ENCODE measurements at regions not wholly inside any gene's neighbourhood (a gene's known extent, or its start where the extent isn't known, plus 50 kb on each side); places are given as distances from the start of the nearest gene placed in this dataset.

DNA sequence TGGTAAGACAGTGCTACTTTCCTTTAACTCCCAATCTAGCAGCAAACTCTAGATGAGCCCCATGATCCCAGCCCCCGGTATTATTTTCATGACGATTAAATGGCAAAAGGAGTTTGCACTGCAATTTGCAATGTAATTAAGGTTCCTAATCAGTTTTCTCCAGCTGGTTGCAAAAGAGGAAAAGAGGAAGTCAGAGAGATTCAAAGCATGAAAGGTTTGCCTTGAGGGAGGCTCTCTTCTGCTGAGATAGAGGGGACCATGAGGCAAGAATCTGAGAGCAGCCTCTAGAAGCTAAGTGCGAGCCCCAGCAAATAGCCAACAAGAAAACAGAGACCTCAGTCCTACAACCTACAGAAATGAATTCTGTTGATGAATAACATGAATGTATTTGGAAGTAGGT is 527.1 kb downstream of the UQCRFS1 start:
- TF ChIP-seq CTCF (IDR thresholded peaks at IDR 0.05) = no peak
- TF ChIP-seq POLR2A (IDR thresholded peaks at IDR 0.05) = no peak

Measured in heart left ventricle (tissue), 13 donors.